GM12878 (cell line): ENCODE measurements at regions not wholly inside any gene's neighbourhood (a gene's known extent, or its start where the extent isn't known, plus 50 kb on each side); places are given as distances from the start of the nearest gene placed in this dataset.

Experiments used
- ATAC-seq: fragments of 200-7000 bp; cut with Tn5 transposase; 3 replicates; pipeline ENCODE4 v1.9.1; 2020; ENCODE audit warnings: mild to moderate bottlenecking, moderate library complexity
- BruUV-seq: library from RNA; stranded (reverse); fragments of 400-500 nt; replicated peaks from 2 replicates; lab custom pipeline; 2021; lab: Mats Ljungman, UMichigan
- CTCF ChIA-PET: fragments of 300-600 bp; sonication (Branson Sonifier 250); formaldehyde crosslinking; extraction: SDS; loops from one replicate; lab custom pipeline; 2021; ENCODE audit warnings: inconsistent platforms; lab: Yijun Ruan, JAX
- POLR2A ChIA-PET: fragments of 350-600 bp; formaldehyde crosslinking; extraction: SDS; loops from one replicate; lab custom pipeline; 2021; ENCODE audit warnings: inconsistent platforms; lab: Charles Lee
- RAD21 ChIA-PET: fragments of 300-600 bp; sonication (Branson Sonifier 250); formaldehyde crosslinking; loops from one replicate; lab custom pipeline; 2023; ENCODE audit warnings: antibody characterized with exemption; ENCODE audit not compliant: unreplicated experiment; lab: Charles Lee
- SMC1A ChIA-PET: fragments of 300-600 bp; sonication (Branson Sonifier 250); formaldehyde crosslinking; loops from one replicate; lab custom pipeline; 2023; ENCODE audit not compliant: unreplicated experiment, uncharacterized antibody; lab: Charles Lee
- DNase-seq: peaks from one replicate; pipeline ENCODE4 v3.0.0-alpha.2; 2011; ENCODE audit warnings: low read depth, low spot score
- FAIRE-seq: peaks from 3 replicates; lab custom pipeline; 2011; peaks lifted over from hg19 to GRCh38; lab: Jason Lieb, UNC
- H2AFZ ChIP-seq: 2 replicates; pipeline ENCODE4 v1.6.0; 2011; ENCODE audit warnings: low read depth, low read length, control low read depth; ENCODE audit not compliant: control insufficient read depth
- H3K27ac ChIP-seq: 2 replicates; pipeline ENCODE4 v1.5.1; 2011; ENCODE audit warnings: control low read depth; ENCODE audit not compliant: control insufficient read depth, insufficient read depth
- H3K27me3 ChIP-seq, 2 experiments: replicated peaks in 1 of 2; 2 replicates each; pipeline versions ENCODE4 v1.6.0 to v1.6.1; 2011; ENCODE audit warnings: low read length in 1 of 2; ENCODE audit not compliant: control insufficient read depth in 2 of 2, insufficient read depth in 2 of 2
- H3K36me3 ChIP-seq, 2 experiments: 2 replicates each; pipeline ENCODE4 v1.5.1; 2011; ENCODE audit warnings: low read length in 1 of 2; ENCODE audit not compliant: control insufficient read depth in 2 of 2, insufficient read depth in 2 of 2
- H3K4me1 ChIP-seq: 2 replicates; pipeline ENCODE4 v1.6.1; 2011; ENCODE audit warnings: mild to moderate bottlenecking, low read length, moderate library complexity, mixed read lengths; ENCODE audit not compliant: control insufficient read depth, insufficient read depth
- H3K4me2 ChIP-seq: 2 replicates; pipeline ENCODE4 v1.6.0; 2011; ENCODE audit warnings: control low read depth; ENCODE audit not compliant: control insufficient read depth, insufficient read depth
- H3K4me3 ChIP-seq: fragments of 200-600 bp; sonication (generic); 2 replicates; pipeline ENCODE4 v1.5.1; 2016
- H3K79me2 ChIP-seq: 2 replicates; pipeline ENCODE4 v1.6.0; 2011; ENCODE audit warnings: low read length; ENCODE audit not compliant: control insufficient read depth, insufficient read depth
- H3K9ac ChIP-seq: 2 replicates; pipeline ENCODE4 v1.8.0; 2011; ENCODE audit warnings: low read length, control low read depth, mixed read lengths; ENCODE audit not compliant: control insufficient read depth, insufficient read depth
- H3K9me3 ChIP-seq: replicated peaks from 3 replicates; pipeline ENCODE4 v1.5.1; 2011; ENCODE audit warnings: mild to moderate bottlenecking, low read length; ENCODE audit not compliant: control insufficient read depth, insufficient read depth
- H4K20me1 ChIP-seq: 2 replicates; pipeline ENCODE4 v1.6.0; 2011; ENCODE audit not compliant: control insufficient read depth, insufficient read depth
- BACH1 ChIP-seq: fragments of 450-650 bp; IDR thresholded peaks from 2 replicates; pipeline ENCODE4 v1.6.1; 2017; ENCODE audit warnings: mild to moderate bottlenecking, borderline replicate concordance
- BCL11A ChIP-seq: IDR thresholded peaks from 2 replicates; pipeline ENCODE4 v1.6.1; 2011; ENCODE audit warnings: low read depth, low read length
- CHD2 ChIP-seq: IDR thresholded peaks from 2 replicates; pipeline ENCODE4 v1.6.1; 2011; ENCODE audit warnings: low read depth, low read length, improper control_type of control experiment, borderline replicate concordance
- FOXM1 ChIP-seq: IDR thresholded peaks from 2 replicates; pipeline ENCODE4 v1.6.1; 2012; ENCODE audit warnings: low read depth, mild to moderate bottlenecking, inconsistent platforms, low read length, moderate library complexity
- LARP7 ChIP-seq: fragments of 450-650 bp; IDR thresholded peaks from 2 replicates; pipeline ENCODE4 v1.6.1; 2017; ENCODE audit warnings: mild to moderate bottlenecking
- MEF2B ChIP-seq: fragments of 450-650 bp; IDR thresholded peaks from 2 replicates; pipeline ENCODE4 v1.6.1; 2018; ENCODE audit warnings: mild to moderate bottlenecking, moderate library complexity; ENCODE audit not compliant: partially characterized antibody, poor library complexity, severe bottlenecking
- PBX3 ChIP-seq: IDR thresholded peaks from 2 replicates; pipeline ENCODE4 v1.6.1; 2011; ENCODE audit warnings: mild to moderate bottlenecking, low read depth, low read length, moderate library complexity; ENCODE audit not compliant: insufficient replicate concordance
- RAD21 ChIP-seq: IDR thresholded peaks from 2 replicates; pipeline ENCODE4 v1.6.1; 2011; ENCODE audit warnings: mild to moderate bottlenecking, low read depth, low read length, moderate library complexity; ENCODE audit not compliant: insufficient read depth
- RELA ChIP-seq: fragments of 450-650 bp; IDR thresholded peaks from 2 replicates; pipeline ENCODE4 v1.8.0; 2014; ENCODE audit warnings: borderline replicate concordance; ENCODE audit not compliant: partially characterized antibody
- RFX5 ChIP-seq: IDR thresholded peaks from 2 replicates; pipeline ENCODE4 v1.6.1; 2011; ENCODE audit warnings: low read depth, low read length, improper control_type of control experiment
- SIN3A ChIP-seq: IDR thresholded peaks from 2 replicates; pipeline ENCODE4 v1.6.1; 2012; ENCODE audit warnings: low read depth, low read length, improper control_type of control experiment
- SPI1 ChIP-seq: IDR thresholded peaks from 2 replicates; pipeline ENCODE4 v1.6.1; 2011; ENCODE audit warnings: low read depth, mild to moderate bottlenecking, low read length, moderate library complexity, borderline replicate concordance; ENCODE audit not compliant: insufficient read depth
- ZNF622 ChIP-seq: fragments of 450-650 bp; IDR thresholded peaks from 2 replicates; pipeline ENCODE4 v1.6.1; 2017; ENCODE audit warnings: mild to moderate bottlenecking, inconsistent platforms
- WGBS: methylation state at CpG from one replicate; pipeline ENCODE4 v1.1.6; 2016; ENCODE audit warnings: low lambda C conversion rate; ENCODE audit not compliant: insufficient replicate concordance, insufficient coverage; ENCODE audit errors: missing lambda C conversion rate; 5-methylcytosine and 5-hydroxymethylcytosine counted together
- in situ Hi-C: fragments of 300-500 bp; cut with MboI; formaldehyde crosslinking; loops from 9 replicates; pipeline ENCODE4 v1.14.3; 2018; ENCODE audit warnings: mixed read lengths
- intact Hi-C: fragments of 100-400 bp; cut with micrococcal nuclease; formaldehyde crosslinking; loops from one replicate; pipeline ENCODE4 v1.14.2; 2022; ENCODE audit not compliant: unreplicated experiment
- TF ChIP-seq, protein P1 (sequence below): IDR thresholded peaks from 2 replicates; pipeline ENCODE4 v1.6.1; 2011; ENCODE audit warnings: low read depth, mild to moderate bottlenecking, low read length, moderate library complexity, borderline replicate concordance; ENCODE audit errors: extremely low read depth
- TF ChIP-seq, protein P2 (sequence below): fragments of 450-650 bp; formaldehyde crosslinking; IDR thresholded peaks from 2 replicates; pipeline ENCODE4 v1.5.0; 2022; ENCODE audit warnings: mild to moderate bottlenecking, missing genetic modification characterization

- intact Hi-C loops, result no loop called here
- BruUV-seq, result no TSS peak
- no peak overlapping the region for H2AFZ ChIP-seq
- no peaks in the 10 kb centered on the region for H3K36me3 ChIP-seq
- H3K27ac ChIP-seq, result no peak overlapping the region
- ChIA-PET POLR2A (no interaction called here), RAD21 (interaction anchor here (0.5 kb wide), 1 partner anchor 192 kb away, joined by 3 read pairs; no protein-coding TSS in a partner anchor), CTCF (no interaction called here), SMC1A (no interaction called here)
- no peak for ATAC-seq
- H3K9ac ChIP-seq, result no peak overlapping the region
- TF ChIP-seq SIN3A (no peak), ZNF622 (no peak), SPI1 (no peak), FOXM1 (no peak), RELA (no peak), LARP7 (no peak), MEF2B (no peak), RFX5 (no peak)
- TF ChIP-seq, protein P1, sequence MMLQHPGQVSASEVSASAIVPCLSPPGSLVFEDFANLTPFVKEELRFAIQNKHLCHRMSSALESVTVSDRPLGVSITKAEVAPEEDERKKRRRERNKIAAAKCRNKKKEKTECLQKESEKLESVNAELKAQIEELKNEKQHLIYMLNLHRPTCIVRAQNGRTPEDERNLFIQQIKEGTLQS, result no peak
- DNase-seq, result no peak
- H3K4me3 ChIP-seq, result no peak overlapping the region
- no peak for FAIRE-seq
- no peaks in the 10 kb centered on the region for H3K4me1 ChIP-seq
- H3K79me2 ChIP-seq, result no peaks in the 10 kb centered on the region
- H3K4me2 ChIP-seq, result no peak overlapping the region
- no peaks in the 10 kb centered on the region for H3K27me3 ChIP-seq
- in situ Hi-C loops, result no loop called here
- H3K9me3 ChIP-seq, result no peaks in the 10 kb centered on the region
- WGBS, result 85% methylated on average over 4 of the region's 4 CpGs
- no peaks in the 10 kb centered on the region for H4K20me1 ChIP-seq
Measured at GRCh38 chr2:222780051-222780450, 80.8 kb upstream of the ACSL3 start.

GRCh38 chr2:222782201-222782730, 78.6 kb upstream of the ACSL3 start:
- WGBS, result 48% methylated on average over 6 of the region's 6 CpGs
- H3K79me2 ChIP-seq, result no peaks in the 10 kb centered on the region
- no peak for DNase-seq
- no peak overlapping the region for H3K27ac ChIP-seq
- CTCF ChIA-PET, result no interaction called here
- intact Hi-C loops (no loop called here), in situ Hi-C loops (no loop called here)
- H3K4me1 ChIP-seq, result no peaks in the 10 kb centered on the region
- no peaks in the 10 kb centered on the region for H3K36me3 ChIP-seq
- no peak overlapping the region for H3K9ac ChIP-seq
- no TSS peak for BruUV-seq
- H4K20me1 ChIP-seq, result no peaks in the 10 kb centered on the region
- H3K9me3 ChIP-seq, result no peaks in the 10 kb centered on the region
- POLR2A ChIA-PET, result no interaction called here
- SMC1A ChIA-PET, result no interaction called here
- no peak overlapping the region for H2AFZ ChIP-seq
- no peak for FAIRE-seq
- H3K4me2 ChIP-seq, result no peak overlapping the region
- H3K4me3 ChIP-seq, result no peak overlapping the region
- no peaks in the 10 kb centered on the region for H3K27me3 ChIP-seq
- ATAC-seq, result no peak
- RAD21 ChIA-PET, result no interaction called here
- TF ChIP-seq, protein P2, sequence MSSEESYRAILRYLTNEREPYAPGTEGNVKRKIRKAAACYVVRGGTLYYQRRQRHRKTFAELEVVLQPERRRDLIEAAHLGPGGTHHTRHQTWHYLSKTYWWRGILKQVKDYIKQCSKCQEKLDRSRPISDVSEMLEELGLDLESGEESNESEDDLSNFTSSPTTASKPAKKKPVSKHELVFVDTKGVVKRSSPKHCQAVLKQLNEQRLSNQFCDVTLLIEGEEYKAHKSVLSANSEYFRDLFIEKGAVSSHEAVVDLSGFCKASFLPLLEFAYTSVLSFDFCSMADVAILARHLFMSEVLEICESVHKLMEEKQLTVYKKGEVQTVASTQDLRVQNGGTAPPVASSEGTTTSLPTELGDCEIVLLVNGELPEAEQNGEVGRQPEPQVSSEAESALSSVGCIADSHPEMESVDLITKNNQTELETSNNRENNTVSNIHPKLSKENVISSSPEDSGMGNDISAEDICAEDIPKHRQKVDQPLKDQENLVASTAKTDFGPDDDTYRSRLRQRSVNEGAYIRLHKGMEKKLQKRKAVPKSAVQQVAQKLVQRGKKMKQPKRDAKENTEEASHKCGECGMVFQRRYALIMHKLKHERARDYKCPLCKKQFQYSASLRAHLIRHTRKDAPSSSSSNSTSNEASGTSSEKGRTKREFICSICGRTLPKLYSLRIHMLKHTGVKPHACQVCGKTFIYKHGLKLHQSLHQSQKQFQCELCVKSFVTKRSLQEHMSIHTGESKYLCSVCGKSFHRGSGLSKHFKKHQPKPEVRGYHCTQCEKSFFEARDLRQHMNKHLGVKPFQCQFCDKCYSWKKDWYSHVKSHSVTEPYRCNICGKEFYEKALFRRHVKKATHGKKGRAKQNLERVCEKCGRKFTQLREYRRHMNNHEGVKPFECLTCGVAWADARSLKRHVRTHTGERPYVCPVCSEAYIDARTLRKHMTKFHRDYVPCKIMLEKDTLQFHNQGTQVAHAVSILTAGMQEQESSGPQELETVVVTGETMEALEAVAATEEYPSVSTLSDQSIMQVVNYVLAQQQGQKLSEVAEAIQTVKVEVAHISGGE, result no peak
- TF ChIP-seq RAD21 (no peak), BACH1 (no peak), PBX3 (no peak), CHD2 (no peak), BCL11A (no peak)
